ENCODE measurements at regions not wholly inside any gene's neighbourhood (a gene's known extent, or its start where the extent isn't known, plus 50 kb on each side); places are given as distances from the start of the nearest gene placed in this dataset.

- H3K9me3 ChIP-seq (ENCODE audit: control insufficient read depth in 1 of 2, low read length in 2 of 2): no peaks in the 10 kb centered on the region
- no peaks in the 10 kb centered on the region for H3K4me1 ChIP-seq (ENCODE audit: control insufficient read depth in 1 of 2, insufficient read depth in 2 of 2, low read length in 2 of 2)
- no peak overlapping the region for H3K9ac ChIP-seq (ENCODE audit: low read depth in 1 of 2, low read length in 2 of 2)
- H3K27me3 ChIP-seq (ENCODE audit: control insufficient read depth in 1 of 2, insufficient read depth in 2 of 2, low read length in 2 of 2): no peaks in the 10 kb centered on the region
- H3K27ac ChIP-seq (ENCODE audit: low read depth, low read length): no peak overlapping the region
- H3K36me3 ChIP-seq (ENCODE audit: control insufficient read depth in 1 of 2, insufficient read depth in 2 of 2, low read length in 2 of 2): no peaks in the 10 kb centered on the region
- H3K4me3 ChIP-seq (ENCODE audit: low read depth in 1 of 2, low read length in 2 of 2): no peak overlapping the region
These were observed 937.6 kb upstream of the EEF2KMT start for GRCh38 chr16:6035161-6035560.

DNA sequence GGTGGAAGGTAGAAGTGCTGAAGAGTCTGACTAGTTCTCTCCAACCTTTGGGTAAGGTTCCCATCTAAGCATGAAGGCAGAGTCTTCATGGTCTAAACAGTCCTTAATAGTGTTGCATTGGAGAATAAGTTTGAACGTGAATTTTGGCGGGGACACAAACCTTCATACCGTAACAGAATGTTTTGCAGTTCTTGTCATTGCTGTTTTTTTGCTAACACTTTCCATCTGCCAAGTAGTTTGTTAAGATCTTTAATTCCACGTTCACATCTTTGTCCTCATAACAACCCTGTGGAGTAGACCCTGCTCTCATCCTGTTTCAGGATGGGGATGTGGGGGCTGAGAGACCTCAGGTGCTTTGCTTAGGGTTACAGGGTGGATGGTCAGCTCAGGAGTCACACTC is 936.9 kb upstream of the EEF2KMT start:
- no peaks in the 10 kb centered on the region for H3K9me3 ChIP-seq (ENCODE audit: control insufficient read depth in 1 of 2, low read length in 2 of 2)

DNA sequence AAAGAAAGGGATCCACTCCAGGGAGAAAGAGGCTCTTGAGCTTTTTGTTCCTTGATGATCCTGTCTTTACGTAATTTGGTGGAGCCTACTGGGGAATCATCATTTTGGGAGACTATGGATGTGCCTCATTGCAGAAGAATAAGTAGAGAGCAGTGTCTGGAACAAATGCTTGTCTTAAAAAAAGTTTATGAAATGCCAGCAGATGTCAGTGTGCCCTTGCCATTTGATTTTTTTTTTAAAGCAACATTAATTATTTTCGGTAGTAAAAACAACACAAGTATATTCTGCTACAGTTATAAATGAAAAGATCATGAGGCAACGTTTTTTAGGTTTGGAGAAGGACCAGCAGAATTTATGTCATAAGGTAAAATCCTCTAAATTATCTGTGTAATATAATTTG is 934.8 kb upstream of the EEF2KMT start:
- Histone ChIP-seq H3K27ac (ENCODE audit: low read depth, low read length) (no peak overlapping the region), H3K4me3 (ENCODE audit: low read depth in 1 of 2, low read length in 2 of 2) (no peak overlapping the region), H3K4me1 (ENCODE audit: control insufficient read depth in 1 of 2, insufficient read depth in 2 of 2, low read length in 2 of 2) (no peaks in the 10 kb centered on the region), H3K9ac (ENCODE audit: low read depth in 1 of 2, low read length in 2 of 2) (no peak overlapping the region), H3K9me3 (ENCODE audit: control insufficient read depth in 1 of 2, low read length in 2 of 2) (no peaks in the 10 kb centered on the region), H3K36me3 (ENCODE audit: control insufficient read depth in 1 of 2, insufficient read depth in 2 of 2, low read length in 2 of 2) (no peaks in the 10 kb centered on the region), H3K27me3 (ENCODE audit: control insufficient read depth in 1 of 2, insufficient read depth in 2 of 2, low read length in 2 of 2) (no peaks in the 10 kb centered on the region)

More for the DNA sequence above, 936.9 kb upstream of the EEF2KMT start:
- no peak overlapping the region for H3K9ac ChIP-seq (ENCODE audit: low read depth in 1 of 2, low read length in 2 of 2)
- no peaks in the 10 kb centered on the region for H3K4me1 ChIP-seq (ENCODE audit: control insufficient read depth in 1 of 2, insufficient read depth in 2 of 2, low read length in 2 of 2)
- H3K27me3 ChIP-seq (ENCODE audit: control insufficient read depth in 1 of 2, insufficient read depth in 2 of 2, low read length in 2 of 2): no peaks in the 10 kb centered on the region
- H3K36me3 ChIP-seq (ENCODE audit: control insufficient read depth in 1 of 2, insufficient read depth in 2 of 2, low read length in 2 of 2): no peaks in the 10 kb centered on the region
- H3K27ac ChIP-seq (ENCODE audit: low read depth, low read length): no peak overlapping the region
- no peak overlapping the region for H3K4me3 ChIP-seq (ENCODE audit: low read depth in 1 of 2, low read length in 2 of 2)

GRCh38 chr16:6031567-6031966 is 934.0 kb upstream of the EEF2KMT start:
- H3K9me3 ChIP-seq (ENCODE audit: control insufficient read depth in 1 of 2, low read length in 2 of 2): no peaks in the 10 kb centered on the region
- H3K9ac ChIP-seq (ENCODE audit: low read depth in 1 of 2, low read length in 2 of 2): no peak overlapping the region
- no peak overlapping the region for H3K27ac ChIP-seq (ENCODE audit: low read depth, low read length)
- H3K4me1 ChIP-seq (ENCODE audit: control insufficient read depth in 1 of 2, insufficient read depth in 2 of 2, low read length in 2 of 2): no peaks in the 10 kb centered on the region
- no peak overlapping the region for H3K4me3 ChIP-seq (ENCODE audit: low read depth in 1 of 2, low read length in 2 of 2)
- H3K36me3 ChIP-seq (ENCODE audit: control insufficient read depth in 1 of 2, insufficient read depth in 2 of 2, low read length in 2 of 2): no peaks in the 10 kb centered on the region
- H3K27me3 ChIP-seq (ENCODE audit: control insufficient read depth in 1 of 2, insufficient read depth in 2 of 2, low read length in 2 of 2): no peaks in the 10 kb centered on the region

- Histone ChIP-seq H3K27me3 (ENCODE audit: control insufficient read depth in 1 of 2, insufficient read depth in 2 of 2, low read length in 2 of 2) (no peaks in the 10 kb centered on the region), H3K36me3 (ENCODE audit: control insufficient read depth in 1 of 2, insufficient read depth in 2 of 2, low read length in 2 of 2) (no peaks in the 10 kb centered on the region), H3K9me3 (ENCODE audit: control insufficient read depth in 1 of 2, low read length in 2 of 2) (no peaks in the 10 kb centered on the region), H3K27ac (ENCODE audit: low read depth, low read length) (no peak overlapping the region), H3K4me1 (ENCODE audit: control insufficient read depth in 1 of 2, insufficient read depth in 2 of 2, low read length in 2 of 2) (no peaks in the 10 kb centered on the region), H3K9ac (ENCODE audit: low read depth in 1 of 2, low read length in 2 of 2) (no peak overlapping the region), H3K4me3 (ENCODE audit: low read depth in 1 of 2, low read length in 2 of 2) (no peak overlapping the region)
These were observed 933.5 kb upstream of the EEF2KMT start for GRCh38 chr16:6031102-6031501.

DNA sequence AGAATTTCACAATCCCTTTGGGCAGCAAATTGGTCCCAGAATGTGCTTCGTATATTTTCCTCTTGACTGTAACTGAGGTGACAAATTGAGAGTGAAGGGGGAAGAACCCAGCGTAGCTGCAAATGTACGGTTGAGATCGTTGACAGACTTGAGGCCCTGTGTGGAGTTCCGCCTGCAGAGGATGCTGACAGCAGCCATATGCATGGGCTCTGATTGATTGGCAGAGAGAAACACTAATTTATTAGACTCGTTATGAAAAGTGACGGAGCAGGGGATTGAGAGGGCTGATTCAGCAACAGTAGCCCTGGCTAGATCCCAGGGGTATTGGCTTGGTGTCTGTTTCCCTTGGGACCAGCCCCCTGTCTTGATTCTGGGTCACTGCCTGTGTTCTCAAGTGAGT is 930.1 kb upstream of the EEF2KMT start:
- H3K27me3 ChIP-seq (ENCODE audit: control insufficient read depth in 1 of 2, insufficient read depth in 2 of 2, low read length in 2 of 2): no peaks in the 10 kb centered on the region
- H3K4me1 ChIP-seq (ENCODE audit: control insufficient read depth in 1 of 2, insufficient read depth in 2 of 2, low read length in 2 of 2): no peaks in the 10 kb centered on the region
- no peak overlapping the region for H3K27ac ChIP-seq (ENCODE audit: low read depth, low read length)
- no peaks in the 10 kb centered on the region for H3K36me3 ChIP-seq (ENCODE audit: control insufficient read depth in 1 of 2, insufficient read depth in 2 of 2, low read length in 2 of 2)
- H3K9ac ChIP-seq (ENCODE audit: low read depth in 1 of 2, low read length in 2 of 2): no peak overlapping the region
- no peaks in the 10 kb centered on the region for H3K9me3 ChIP-seq (ENCODE audit: control insufficient read depth in 1 of 2, low read length in 2 of 2)
- H3K4me3 ChIP-seq (ENCODE audit: low read depth in 1 of 2, low read length in 2 of 2): no peak overlapping the region

GRCh38 chr16:6023449-6023848 is 925.9 kb upstream of the EEF2KMT start:
- Histone ChIP-seq H3K36me3 (ENCODE audit: control insufficient read depth in 1 of 2, insufficient read depth in 2 of 2, low read length in 2 of 2) (no peaks in the 10 kb centered on the region), H3K9ac (ENCODE audit: low read depth in 1 of 2, low read length in 2 of 2) (no peak overlapping the region), H3K4me1 (ENCODE audit: control insufficient read depth in 1 of 2, insufficient read depth in 2 of 2, low read length in 2 of 2) (no peaks in the 10 kb centered on the region), H3K27ac (ENCODE audit: low read depth, low read length) (no peak overlapping the region), H3K4me3 (ENCODE audit: low read depth in 1 of 2, low read length in 2 of 2) (no peak overlapping the region), H3K27me3 (ENCODE audit: control insufficient read depth in 1 of 2, insufficient read depth in 2 of 2, low read length in 2 of 2) (peaks cover 0 to 9% of the 10 kb centered on the region in 2 donors), H3K9me3 (ENCODE audit: control insufficient read depth in 1 of 2, low read length in 2 of 2) (no peaks in the 10 kb centered on the region)

GRCh38 chr16:6021276-6021943 is 923.8 kb upstream of the EEF2KMT start:
- Histone ChIP-seq H3K4me1 (ENCODE audit: control insufficient read depth in 1 of 2, insufficient read depth in 2 of 2, low read length in 2 of 2) (no peaks in the 10 kb centered on the region), H3K9me3 (ENCODE audit: control insufficient read depth in 1 of 2, low read length in 2 of 2) (no peaks in the 10 kb centered on the region), H3K36me3 (ENCODE audit: control insufficient read depth in 1 of 2, insufficient read depth in 2 of 2, low read length in 2 of 2) (no peaks in the 10 kb centered on the region), H3K27ac (ENCODE audit: low read depth, low read length) (no peak overlapping the region), H3K27me3 (ENCODE audit: control insufficient read depth in 1 of 2, insufficient read depth in 2 of 2, low read length in 2 of 2) (peaks cover 0 to 17% of the 10 kb centered on the region in 2 donors), H3K9ac (ENCODE audit: low read depth in 1 of 2, low read length in 2 of 2) (no peak overlapping the region), H3K4me3 (ENCODE audit: low read depth in 1 of 2, low read length in 2 of 2) (no peak overlapping the region)

GRCh38 chr16:6020162-6020985 is 922.8 kb upstream of the EEF2KMT start:
- Histone ChIP-seq H3K9me3 (ENCODE audit: control insufficient read depth in 1 of 2, low read length in 2 of 2) (no peaks in the 10 kb centered on the region), H3K9ac (ENCODE audit: low read depth in 1 of 2, low read length in 2 of 2) (no peak overlapping the region), H3K27me3 (ENCODE audit: control insufficient read depth in 1 of 2, insufficient read depth in 2 of 2, low read length in 2 of 2) (peaks cover 0 to 17% of the 10 kb centered on the region in 2 donors), H3K4me1 (ENCODE audit: control insufficient read depth in 1 of 2, insufficient read depth in 2 of 2, low read length in 2 of 2) (no peaks in the 10 kb centered on the region), H3K4me3 (ENCODE audit: low read depth in 1 of 2, low read length in 2 of 2) (no peak overlapping the region), H3K27ac (ENCODE audit: low read depth, low read length) (no peak overlapping the region), H3K36me3 (ENCODE audit: control insufficient read depth in 1 of 2, insufficient read depth in 2 of 2, low read length in 2 of 2) (no peaks in the 10 kb centered on the region)

GRCh38 chr16:6019490-6019991 is 921.9 kb upstream of the EEF2KMT start:
- H3K27me3 ChIP-seq (ENCODE audit: control insufficient read depth in 1 of 2, insufficient read depth in 2 of 2, low read length in 2 of 2): peaks cover 0 to 17% of the 10 kb centered on the region in 2 donors
- no peak overlapping the region for H3K9ac ChIP-seq (ENCODE audit: low read depth in 1 of 2, low read length in 2 of 2)
- H3K9me3 ChIP-seq (ENCODE audit: control insufficient read depth in 1 of 2, low read length in 2 of 2): no peaks in the 10 kb centered on the region
- H3K4me1 ChIP-seq (ENCODE audit: control insufficient read depth in 1 of 2, insufficient read depth in 2 of 2, low read length in 2 of 2): no peaks in the 10 kb centered on the region
- H3K27ac ChIP-seq (ENCODE audit: low read depth, low read length): no peak overlapping the region
- no peaks in the 10 kb centered on the region for H3K36me3 ChIP-seq (ENCODE audit: control insufficient read depth in 1 of 2, insufficient read depth in 2 of 2, low read length in 2 of 2)
- no peak overlapping the region for H3K4me3 ChIP-seq (ENCODE audit: low read depth in 1 of 2, low read length in 2 of 2)
